ENCODE measurements at regions not wholly inside any gene's neighbourhood (a gene's known extent, or its start where the extent isn't known, plus 50 kb on each side); places are given as distances from the start of the nearest gene placed in this dataset.

DNA sequence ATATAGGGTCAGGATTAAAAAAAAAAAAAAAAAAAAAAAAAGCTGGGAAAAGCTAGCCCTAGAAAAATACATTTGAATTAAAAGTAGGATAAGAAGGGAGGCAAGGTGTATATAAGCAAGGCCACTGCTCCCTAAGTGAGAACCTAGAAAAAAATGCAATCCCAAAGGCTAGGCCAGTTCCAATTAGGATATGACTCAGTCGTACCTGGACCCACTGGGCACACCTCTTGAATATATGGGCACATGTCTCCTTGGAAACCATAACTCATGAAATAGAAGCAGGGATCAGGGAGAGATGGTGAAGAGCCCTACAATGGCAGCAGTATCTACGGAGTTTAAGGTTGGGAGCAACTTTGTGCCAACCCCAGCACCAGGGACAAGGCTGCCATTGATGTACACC is 314.1 kb upstream of the IL12A start:
- H3K27me3 ChIP-seq (ENCODE audit: control insufficient read depth, extremely low read depth, insufficient read depth, low read length) = no peaks in the 10 kb centered on the region
- no peak for DNase-seq (ENCODE audit: low read depth, low spot score)
- H3K4me1 ChIP-seq (ENCODE audit: control insufficient read depth, extremely low read depth, insufficient read depth, low read length) = peaks cover 13% of the 10 kb centered on the region
- H2AFZ ChIP-seq (ENCODE audit: control insufficient read depth, low read length) = no peak overlapping the region
- no peaks in the 10 kb centered on the region for H3K79me2 ChIP-seq (ENCODE audit: control insufficient read depth, insufficient read depth, low read length)
- TF ChIP-seq, protein P1, sequence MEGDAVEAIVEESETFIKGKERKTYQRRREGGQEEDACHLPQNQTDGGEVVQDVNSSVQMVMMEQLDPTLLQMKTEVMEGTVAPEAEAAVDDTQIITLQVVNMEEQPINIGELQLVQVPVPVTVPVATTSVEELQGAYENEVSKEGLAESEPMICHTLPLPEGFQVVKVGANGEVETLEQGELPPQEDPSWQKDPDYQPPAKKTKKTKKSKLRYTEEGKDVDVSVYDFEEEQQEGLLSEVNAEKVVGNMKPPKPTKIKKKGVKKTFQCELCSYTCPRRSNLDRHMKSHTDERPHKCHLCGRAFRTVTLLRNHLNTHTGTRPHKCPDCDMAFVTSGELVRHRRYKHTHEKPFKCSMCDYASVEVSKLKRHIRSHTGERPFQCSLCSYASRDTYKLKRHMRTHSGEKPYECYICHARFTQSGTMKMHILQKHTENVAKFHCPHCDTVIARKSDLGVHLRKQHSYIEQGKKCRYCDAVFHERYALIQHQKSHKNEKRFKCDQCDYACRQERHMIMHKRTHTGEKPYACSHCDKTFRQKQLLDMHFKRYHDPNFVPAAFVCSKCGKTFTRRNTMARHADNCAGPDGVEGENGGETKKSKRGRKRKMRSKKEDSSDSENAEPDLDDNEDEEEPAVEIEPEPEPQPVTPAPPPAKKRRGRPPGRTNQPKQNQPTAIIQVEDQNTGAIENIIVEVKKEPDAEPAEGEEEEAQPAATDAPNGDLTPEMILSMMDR (optimal IDR thresholded peaks at IDR 0.05 in 1 of 3, IDR thresholded peaks at IDR 0.05 in 1 of 3, conservative IDR thresholded peaks at IDR 0.05 in 1 of 3; ENCODE audit: extremely low read depth in 1 of 3, insufficient read depth in 2 of 3, low read length in 3 of 3) = no peak
- no peak for TF ChIP-seq EZH2 (IDR thresholded peaks at IDR 0.05; ENCODE audit: low read length)
- dilution Hi-C loops (cut with MboI; ENCODE audit: extremely low pct_ligation_motif_present, low sequenced_read_pairs) = no loop called here
- no peak overlapping the region for H3K4me3 ChIP-seq (ENCODE audit: control insufficient read depth in 2 of 3, extremely low read depth in 1 of 3, insufficient read depth in 2 of 3, low read depth in 1 of 3, low read length in 3 of 3)
- H3K9ac ChIP-seq (ENCODE audit: control insufficient read depth, extremely low read depth, insufficient read depth, low read length) = no peak overlapping the region
- H3K9me1 ChIP-seq (ENCODE audit: control insufficient read depth, extremely low read depth, insufficient read depth, low read length) = no peaks in the 10 kb centered on the region
- H3K4me2 ChIP-seq (ENCODE audit: control insufficient read depth, extremely low read depth, insufficient read depth, low read depth, low read length) = peak overlapping the region; percentile 22
- FAIRE-seq = peak; percentile 26
- H3K36me3 ChIP-seq (ENCODE audit: control insufficient read depth in 2 of 2, extremely low read depth in 1 of 2, insufficient read depth in 2 of 2, low read length in 2 of 2) = no peaks in the 10 kb centered on the region
- H3K27ac ChIP-seq (ENCODE audit: control insufficient read depth, insufficient read depth, low read length) = peak overlapping the region; percentile 5
- no peaks in the 10 kb centered on the region for H3K9me3 ChIP-seq (ENCODE audit: control insufficient read depth, low read depth, low read length)
- no peaks in the 10 kb centered on the region for H4K20me1 ChIP-seq (ENCODE audit: control insufficient read depth, extremely low read depth, insufficient read depth, low read length)

DNA sequence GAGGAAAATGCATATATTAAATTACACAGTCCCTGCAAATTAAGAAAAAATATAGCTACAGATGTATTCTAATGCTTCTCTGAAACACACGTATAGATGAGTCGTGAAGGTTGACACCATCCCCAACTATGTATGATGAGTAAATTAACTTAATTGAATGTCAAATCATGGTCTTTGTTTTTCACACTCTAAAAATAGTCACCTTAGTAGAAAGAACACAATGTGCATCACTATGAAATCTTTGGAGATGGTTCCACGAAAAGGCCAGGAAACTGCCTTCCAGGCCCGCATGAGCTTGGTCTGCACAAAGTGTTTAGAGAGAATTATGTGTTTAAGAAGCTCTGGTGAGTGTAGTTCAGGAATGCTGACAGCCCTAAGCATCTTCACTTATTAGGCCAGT is 313.4 kb upstream of the IL12A start:
- peaks cover 13% of the 10 kb centered on the region for H3K4me1 ChIP-seq (ENCODE audit: control insufficient read depth, extremely low read depth, insufficient read depth, low read length)
- H3K9ac ChIP-seq (ENCODE audit: control insufficient read depth, extremely low read depth, insufficient read depth, low read length) = no peak overlapping the region
- FAIRE-seq (peak; percentile 36), DNase-seq (ENCODE audit: low read depth, low spot score) (no peak)
- H2AFZ ChIP-seq (ENCODE audit: control insufficient read depth, low read length) = no peak overlapping the region
- H3K36me3 ChIP-seq (ENCODE audit: control insufficient read depth in 2 of 2, extremely low read depth in 1 of 2, insufficient read depth in 2 of 2, low read length in 2 of 2) = no peaks in the 10 kb centered on the region
- H3K27ac ChIP-seq (ENCODE audit: control insufficient read depth, insufficient read depth, low read length) = no peak overlapping the region
- H4K20me1 ChIP-seq (ENCODE audit: control insufficient read depth, extremely low read depth, insufficient read depth, low read length) = no peaks in the 10 kb centered on the region
- dilution Hi-C loops (cut with MboI; ENCODE audit: extremely low pct_ligation_motif_present, low sequenced_read_pairs) = no loop called here
- no peak for TF ChIP-seq EZH2 (IDR thresholded peaks at IDR 0.05; ENCODE audit: low read length)
- TF ChIP-seq, protein P1 (optimal IDR thresholded peaks at IDR 0.05 in 1 of 3, IDR thresholded peaks at IDR 0.05 in 1 of 3, conservative IDR thresholded peaks at IDR 0.05 in 1 of 3; ENCODE audit: extremely low read depth in 1 of 3, insufficient read depth in 2 of 3, low read length in 3 of 3) = no peak
- no peak overlapping the region for H3K4me2 ChIP-seq (ENCODE audit: control insufficient read depth, extremely low read depth, insufficient read depth, low read depth, low read length)
- no peaks in the 10 kb centered on the region for H3K9me1 ChIP-seq (ENCODE audit: control insufficient read depth, extremely low read depth, insufficient read depth, low read length)
- H3K79me2 ChIP-seq (ENCODE audit: control insufficient read depth, insufficient read depth, low read length) = no peaks in the 10 kb centered on the region
- H3K9me3 ChIP-seq (ENCODE audit: control insufficient read depth, low read depth, low read length) = no peaks in the 10 kb centered on the region
- no peak overlapping the region for H3K4me3 ChIP-seq (ENCODE audit: control insufficient read depth in 2 of 3, extremely low read depth in 1 of 3, insufficient read depth in 2 of 3, low read depth in 1 of 3, low read length in 3 of 3)
- no peaks in the 10 kb centered on the region for H3K27me3 ChIP-seq (ENCODE audit: control insufficient read depth, extremely low read depth, insufficient read depth, low read length)
